ENCODE measurements at regions not wholly inside any gene's neighbourhood (a gene's known extent, or its start where the extent isn't known, plus 50 kb on each side); places are given as distances from the start of the nearest gene placed in this dataset.

DNA sequence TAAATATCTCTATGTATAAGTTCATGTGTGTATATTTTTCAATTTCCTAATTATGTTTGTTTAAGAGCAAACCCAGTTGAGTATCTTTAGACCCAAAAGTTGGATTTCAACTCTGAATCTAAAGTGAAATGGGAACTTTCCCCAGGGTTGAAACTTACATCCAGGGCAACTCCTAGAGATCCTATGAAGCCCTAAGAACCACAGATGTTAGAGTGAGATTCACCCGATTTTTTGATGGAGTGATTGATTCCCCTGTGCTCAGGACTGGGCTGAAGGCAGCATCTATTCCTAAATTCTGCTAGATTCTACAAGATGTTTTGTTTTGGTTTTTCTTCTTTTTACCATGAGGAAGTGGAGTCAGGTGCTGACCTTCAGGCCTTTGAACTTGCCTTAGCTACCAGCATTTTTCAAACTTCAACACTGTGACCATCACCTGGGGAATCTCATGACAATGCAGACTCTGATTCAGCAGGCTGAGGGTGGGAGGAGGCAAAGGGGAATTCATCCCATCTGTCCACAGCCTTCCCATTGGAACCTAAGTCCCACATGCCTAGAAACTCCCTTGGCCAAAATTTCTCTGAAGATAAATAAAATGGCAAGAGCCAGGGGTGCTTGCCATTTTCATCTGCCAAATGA is 145.5 kb downstream of the ETS2 start:
- TF ChIP-seq, protein P1, sequence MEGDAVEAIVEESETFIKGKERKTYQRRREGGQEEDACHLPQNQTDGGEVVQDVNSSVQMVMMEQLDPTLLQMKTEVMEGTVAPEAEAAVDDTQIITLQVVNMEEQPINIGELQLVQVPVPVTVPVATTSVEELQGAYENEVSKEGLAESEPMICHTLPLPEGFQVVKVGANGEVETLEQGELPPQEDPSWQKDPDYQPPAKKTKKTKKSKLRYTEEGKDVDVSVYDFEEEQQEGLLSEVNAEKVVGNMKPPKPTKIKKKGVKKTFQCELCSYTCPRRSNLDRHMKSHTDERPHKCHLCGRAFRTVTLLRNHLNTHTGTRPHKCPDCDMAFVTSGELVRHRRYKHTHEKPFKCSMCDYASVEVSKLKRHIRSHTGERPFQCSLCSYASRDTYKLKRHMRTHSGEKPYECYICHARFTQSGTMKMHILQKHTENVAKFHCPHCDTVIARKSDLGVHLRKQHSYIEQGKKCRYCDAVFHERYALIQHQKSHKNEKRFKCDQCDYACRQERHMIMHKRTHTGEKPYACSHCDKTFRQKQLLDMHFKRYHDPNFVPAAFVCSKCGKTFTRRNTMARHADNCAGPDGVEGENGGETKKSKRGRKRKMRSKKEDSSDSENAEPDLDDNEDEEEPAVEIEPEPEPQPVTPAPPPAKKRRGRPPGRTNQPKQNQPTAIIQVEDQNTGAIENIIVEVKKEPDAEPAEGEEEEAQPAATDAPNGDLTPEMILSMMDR (IDR thresholded peaks at IDR 0.05), result no peak
- no peak for TF ChIP-seq POLR2A (IDR thresholded peaks at IDR 0.05)
